Stimulated activated naive CD4-positive, alpha-beta T cell (primary cell): ENCODE measurements at regions not wholly inside any gene's neighbourhood (a gene's known extent, or its start where the extent isn't known, plus 50 kb on each side); places are given as distances from the start of the nearest gene placed in this dataset.
"Not testable (repeated sequence)": the region's sequence is repeated elsewhere in the genome, so short reads cannot be mapped to it uniquely, and the experiment has no call there.

Experiments
- DNase-seq, 6 experiments: peaks; one replicate each; lab custom pipeline; 2025; lab: John Stamatoyannopoulos, UW

DNA sequence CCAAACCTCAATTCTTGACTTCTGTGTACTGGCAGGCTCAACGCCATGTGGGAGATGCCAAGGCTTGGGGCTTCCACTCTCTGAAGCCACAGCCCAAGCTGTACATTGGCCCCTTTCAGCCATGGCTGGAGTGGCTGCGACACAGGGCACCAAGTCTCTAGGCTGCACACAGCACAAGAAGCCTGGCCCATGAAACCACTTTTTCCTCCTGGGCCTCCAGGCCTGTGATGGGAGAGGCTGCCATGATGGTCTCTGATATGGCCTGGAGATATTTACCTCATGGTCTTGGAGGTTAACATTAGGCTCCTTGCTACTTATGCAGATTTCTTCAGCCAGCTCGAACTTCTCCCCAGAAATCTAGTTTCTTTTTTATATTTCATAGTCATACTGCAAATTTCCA lies 724.1 kb downstream of the RNF144A start:
- DNase-seq, result not testable (repeated sequence)

GRCh38 chr2:7646024-7646423 lies 728.8 kb downstream of the RNF144A start:
- no peak for DNase-seq

GRCh38 chr2:7646661-7647060 lies 729.4 kb downstream of the RNF144A start:
- no peak for DNase-seq

DNA sequence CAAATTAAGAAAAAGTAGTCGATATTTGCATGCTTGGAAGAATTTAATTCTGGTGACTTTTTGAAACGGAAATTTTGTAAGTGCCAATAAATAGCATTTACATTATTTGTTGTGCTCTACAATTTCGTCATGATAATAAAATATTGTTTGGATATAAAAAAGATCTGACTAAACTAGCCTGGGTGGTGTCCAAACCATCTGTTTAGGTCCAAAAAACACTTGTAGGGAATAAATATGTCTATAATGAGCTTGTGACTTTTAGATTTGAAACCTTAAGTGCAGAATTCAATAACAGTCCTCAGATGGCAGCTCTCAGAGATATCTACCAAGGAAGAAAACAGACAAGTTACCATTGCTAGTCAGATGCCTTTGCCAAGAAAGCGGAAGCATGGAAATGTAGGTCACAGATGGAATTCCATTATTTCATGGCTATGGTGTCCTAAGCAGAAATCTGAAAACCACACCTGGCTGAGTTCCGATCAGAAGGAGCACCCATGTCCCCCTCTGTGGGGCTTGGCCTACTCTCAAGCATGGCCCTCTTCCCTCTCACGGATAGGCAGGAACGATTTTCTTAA lies 731.1 kb downstream of the RNF144A start:
- no peak for DNase-seq

DNA sequence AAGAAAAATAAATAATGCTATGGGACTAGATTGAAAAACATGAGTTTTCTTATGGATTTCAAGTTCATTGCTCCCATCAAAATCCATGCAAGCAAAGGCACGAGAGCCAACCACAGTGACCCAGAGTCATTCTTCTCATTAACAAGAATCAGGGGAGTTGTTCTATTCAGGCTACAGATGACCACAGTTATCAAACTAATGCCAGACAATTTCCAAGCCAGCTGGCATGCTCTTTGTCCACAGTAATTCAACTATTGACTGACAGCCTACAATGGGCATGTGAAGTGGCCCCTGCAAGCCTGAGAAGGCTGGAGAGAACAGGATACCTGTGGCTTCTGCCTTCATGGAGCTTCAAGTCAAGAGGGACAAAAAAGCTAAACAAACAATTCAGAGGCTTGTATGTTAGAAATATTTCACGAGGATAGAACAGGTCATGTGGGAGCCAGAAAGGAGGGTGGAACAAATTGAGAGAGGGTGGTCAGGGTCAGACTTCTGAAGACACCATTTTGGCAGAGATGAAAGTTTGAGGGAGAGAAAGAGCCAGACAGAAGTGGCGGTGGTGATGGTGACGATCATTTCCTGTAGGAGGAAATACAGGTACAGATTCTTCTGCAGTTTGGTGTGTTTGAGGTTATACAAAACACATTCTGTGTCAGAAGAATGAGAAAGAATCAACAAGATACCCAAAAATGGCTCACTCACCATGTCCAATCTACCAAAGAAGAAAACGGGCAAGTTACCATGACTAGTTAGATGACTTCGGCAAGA lies 732.4 kb downstream of the RNF144A start:
- peak in 3 of 6 experiments; percentile 18 to 25 (median 21) for DNase-seq

GRCh38 chr2:7653617-7654016 lies 736.4 kb downstream of the RNF144A start:
- DNase-seq, result no peak

DNA sequence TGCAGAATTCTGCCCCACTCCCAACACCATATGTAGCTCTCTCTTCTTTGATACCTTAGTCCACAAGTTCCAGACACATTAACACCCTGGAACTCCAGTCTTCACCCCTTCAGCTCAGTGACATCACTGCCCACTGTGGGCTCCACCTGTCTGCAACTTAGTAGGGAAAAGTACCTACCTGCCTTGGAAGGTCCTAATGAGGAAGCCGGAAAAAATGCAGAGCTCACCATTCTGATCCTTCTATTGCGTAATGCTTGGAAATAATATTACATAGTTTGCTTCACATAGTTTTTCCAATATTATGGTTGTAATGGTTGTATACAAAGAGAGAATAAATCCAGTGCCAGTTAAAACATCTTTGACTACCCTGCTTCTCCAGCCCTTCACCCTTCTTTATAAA lies 738.4 kb downstream of the RNF144A start:
- no peak for DNase-seq

GRCh38 chr2:7657526-7657925 lies 740.3 kb downstream of the RNF144A start:
- DNase-seq, result not testable (repeated sequence)

GRCh38 chr2:7658486-7658885 lies 741.3 kb downstream of the RNF144A start:
- no peak for DNase-seq

GRCh38 chr2:7660816-7661215 lies 743.6 kb downstream of the RNF144A start:
- DNase-seq, result no peak

- no peak for DNase-seq
Measured at GRCh38 chr2:7661502-7661901, 744.3 kb downstream of the RNF144A start.

DNA sequence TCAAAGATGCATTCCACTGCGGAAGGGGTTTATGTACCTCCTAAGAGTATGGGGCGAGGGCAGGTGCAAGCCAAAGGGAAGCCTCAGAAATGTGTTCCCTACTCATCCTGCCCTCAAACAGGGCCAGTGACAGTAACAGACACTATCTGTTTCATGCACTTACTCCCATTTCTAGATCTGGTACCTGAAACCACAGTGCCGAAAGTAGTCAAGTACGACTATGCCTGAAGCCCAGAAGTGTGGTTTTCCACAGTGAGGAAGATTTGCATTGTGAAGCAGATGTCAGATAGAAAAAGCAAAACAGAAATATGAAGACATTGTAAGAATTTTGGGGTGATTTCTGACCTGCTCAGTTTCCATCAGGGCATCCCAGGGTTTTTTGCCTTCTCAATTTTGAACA lies 748.7 kb downstream of the RNF144A start:
- no peak for DNase-seq

GRCh38 chr2:7666596-7667259 lies 749.5 kb downstream of the RNF144A start:
- no peak for DNase-seq

GRCh38 chr2:7667260-7667757 lies 750.1 kb downstream of the RNF144A start:
- no peak for DNase-seq

DNA sequence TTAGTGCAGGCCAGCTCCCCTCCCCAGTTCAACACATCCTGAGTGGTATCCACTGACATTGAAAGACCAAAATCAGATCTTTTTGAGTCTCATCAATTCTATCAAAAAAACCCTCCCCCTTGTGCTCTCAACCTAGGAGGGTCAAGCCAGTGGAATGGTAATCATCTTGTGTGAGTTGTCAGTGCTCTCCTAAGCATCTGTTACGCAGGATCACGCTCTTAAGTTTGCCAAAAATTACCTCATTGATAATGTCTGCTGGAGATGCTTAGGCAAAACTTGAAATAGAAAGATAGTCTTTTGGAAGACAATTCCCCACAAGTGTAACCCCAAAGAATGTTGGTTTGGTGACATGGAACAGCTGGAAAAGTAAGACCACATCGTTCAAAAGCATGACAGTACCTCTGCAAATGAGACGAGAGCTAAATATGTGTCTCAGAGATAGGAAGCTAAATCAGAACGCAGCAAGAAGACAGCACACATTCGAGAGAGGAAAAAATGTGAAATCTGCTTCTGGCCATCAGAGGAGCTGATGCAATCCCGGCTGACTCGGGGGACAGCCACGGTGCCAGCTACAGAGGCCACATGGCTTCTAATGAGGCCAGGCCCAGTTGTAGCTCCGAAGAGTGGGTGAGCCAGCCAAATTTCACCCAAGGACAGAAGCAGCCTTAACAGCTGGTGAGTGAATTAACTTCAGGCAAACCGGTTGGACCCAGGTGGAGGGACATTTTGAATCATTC lies 753.9 kb downstream of the RNF144A start:
- DNase-seq, result no peak

DNA sequence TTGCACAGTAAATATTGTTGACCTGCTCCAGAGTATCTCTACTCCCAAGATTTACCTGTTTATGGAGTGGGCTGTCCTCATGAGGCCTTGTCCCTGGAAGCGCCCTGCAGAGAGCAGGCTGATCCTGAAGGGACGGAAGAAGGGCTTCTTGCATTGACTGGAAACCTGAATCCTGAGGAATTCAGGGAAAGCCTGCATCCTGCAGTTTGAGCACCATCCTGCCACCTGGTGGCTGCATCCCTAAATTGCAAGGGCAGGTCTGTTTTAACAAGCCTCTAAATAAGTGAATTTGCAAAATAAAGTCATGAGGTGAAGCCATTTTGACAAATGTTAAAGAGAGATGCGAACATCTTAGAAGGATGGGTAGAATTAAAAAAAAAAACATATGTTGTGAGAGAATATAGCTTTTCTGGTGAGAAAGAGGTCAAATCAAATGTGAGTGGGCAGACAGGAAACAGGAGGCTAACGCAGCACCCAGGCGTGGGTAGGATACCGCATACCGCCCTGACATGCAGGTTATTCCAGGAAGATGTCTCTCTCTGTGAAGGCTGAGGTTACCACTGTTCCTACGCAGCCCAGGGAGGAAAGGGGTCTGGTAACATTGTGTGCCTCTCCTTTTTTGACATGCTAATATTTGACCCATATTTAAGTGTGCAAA lies 754.9 kb downstream of the RNF144A start:
- DNase-seq, result peak; percentile 5 to 48 (median 22)

GRCh38 chr2:7672685-7673071 lies 755.5 kb downstream of the RNF144A start:
- no peak for DNase-seq

DNA sequence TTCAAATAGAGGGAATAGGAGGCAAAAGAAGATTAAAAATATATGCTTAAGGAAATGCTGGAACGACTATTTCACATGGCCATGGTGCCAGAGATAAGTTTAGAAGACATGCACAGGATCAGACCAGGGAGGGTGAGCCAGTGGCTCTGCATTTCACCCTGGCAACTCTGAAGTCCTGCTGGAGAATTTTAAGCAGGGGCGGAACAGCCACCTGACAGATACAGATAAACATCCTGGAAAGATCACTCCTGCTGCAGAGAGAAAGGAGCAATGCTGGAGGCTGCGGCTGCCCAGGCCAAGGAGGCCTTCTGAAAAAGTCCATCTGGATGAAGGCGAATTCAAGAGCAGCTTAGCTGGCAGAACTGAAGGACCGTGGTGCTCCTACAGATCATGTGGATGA lies 755.9 kb downstream of the RNF144A start:
- DNase-seq, result no peak

- no peak for DNase-seq
Measured at GRCh38 chr2:7673853-7674252, 756.6 kb downstream of the RNF144A start.

DNA sequence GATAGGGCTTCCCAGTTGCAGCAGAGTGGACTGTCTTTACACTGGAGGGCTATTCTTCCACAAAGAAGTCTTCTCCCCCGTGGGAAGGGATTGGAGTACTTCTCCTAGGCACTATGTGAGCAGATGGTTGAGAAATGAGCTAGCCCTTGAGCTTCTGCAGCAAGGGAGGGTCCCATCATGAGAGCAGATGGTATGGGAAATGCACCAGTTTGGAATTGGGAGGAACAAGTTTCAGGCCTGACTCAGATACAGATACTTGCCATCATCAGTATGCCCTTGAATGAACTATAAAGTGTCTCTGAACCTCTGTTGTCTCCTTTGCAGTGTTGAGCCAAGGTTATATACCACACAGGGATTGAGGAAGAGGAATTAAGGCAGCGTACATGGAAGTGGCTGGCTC lies 757.4 kb downstream of the RNF144A start:
- DNase-seq, result no peak

- DNase-seq, result no peak
Measured at GRCh38 chr2:7676714-7677113, 759.5 kb downstream of the RNF144A start.
